Endothelial cell of umbilical vein (primary cell): ENCODE measurements at regions not wholly inside any gene's neighbourhood (a gene's known extent, or its start where the extent isn't known, plus 50 kb on each side); places are given as distances from the start of the nearest gene placed in this dataset.

Source experiments
- CTCF ChIP-seq, 2 donors: IDR thresholded peaks; 1 replicate in 1 of 2; 2 replicates in 1 of 2; pipeline ENCODE4 v1.5.1; 2011; ENCODE audit warnings: low read length in 2 of 2, mild to moderate bottlenecking in 2 of 2, moderate library complexity in 2 of 2, control low read depth in 1 of 2, inconsistent platforms in 1 of 2, low read depth in 1 of 2; ENCODE audit not compliant: insufficient read depth in 1 of 2; ENCODE audit errors: extremely low read depth in 1 of 2
- EZH2 ChIP-seq: IDR thresholded peaks from 2 replicates; pipeline ENCODE4 v1.6.1; 2012; ENCODE audit warnings: borderline replicate concordance, low read depth, mild to moderate bottlenecking, moderate library complexity, low read length, inconsistent platforms; ENCODE audit not compliant: severe bottlenecking
- GATA2 ChIP-seq: IDR thresholded peaks from 2 replicates; pipeline ENCODE4 v1.7.0; 2011; ENCODE audit warnings: low read depth, mild to moderate bottlenecking, moderate library complexity, mixed read lengths, low read length; ENCODE audit not compliant: insufficient read length, insufficient read depth
- JUN ChIP-seq: IDR thresholded peaks from 2 replicates; pipeline ENCODE4 v1.6.1; 2011; ENCODE audit warnings: borderline replicate concordance, low read depth; ENCODE audit not compliant: insufficient read length, insufficient read depth
- MAX ChIP-seq: IDR thresholded peaks from 2 replicates; pipeline ENCODE4 v1.6.1; 2011; ENCODE audit not compliant: insufficient read depth, insufficient read length
- MYC ChIP-seq: IDR thresholded peaks from one replicate; pipeline ENCODE4 v1.6.1; 2011; ENCODE audit warnings: mild to moderate bottlenecking, low read depth, low read length
- POLR2A ChIP-seq: IDR thresholded peaks from 2 replicates; pipeline ENCODE4 v1.6.1; 2012; ENCODE audit warnings: low read depth, mild to moderate bottlenecking, control low read depth, low read length

GRCh38 chr13:33531484-33531883 is 245.9 kb upstream of the STARD13 start:
- no peak for TF ChIP-seq EZH2
- no peak for TF ChIP-seq POLR2A
- TF ChIP-seq CTCF (IDR thresholded peaks at IDR 0.05; ENCODE audit: extremely low read depth in 1 of 2, insufficient read depth in 1 of 2, low read depth in 1 of 2, low read length in 2 of 2), result no peak
- TF ChIP-seq MAX, result no peak
- TF ChIP-seq GATA2, result no peak
- no peak for TF ChIP-seq MYC
- TF ChIP-seq JUN, result no peak
